Upper lobe of left lung (tissue), 6 donors: ENCODE measurements at regions not wholly inside any gene's neighbourhood (a gene's known extent, or its start where the extent isn't known, plus 50 kb on each side); places are given as distances from the start of the nearest gene placed in this dataset.

Experiments
- ATAC-seq, 2 donors: fragments of 200-7000 bp; cut with Tn5 transposase; one replicate each; pipeline ENCODE4 v1.9.1; 2022; ENCODE audit warnings: mild to moderate bottlenecking in 2 of 2, moderate library complexity in 2 of 2; ENCODE audit not compliant: low FRiP score in 2 of 2
- DNase-seq, 2 donors: peaks; one replicate each; pipeline ENCODE4 v3.0.0-alpha.2; 2019 to 2020
- H3K27ac ChIP-seq, 4 donors: fragments of 200-600 bp; sonication (generic); one replicate each; pipeline ENCODE4 v1.5.1; 2016 to 2019
- H3K27me3 ChIP-seq, 4 donors: fragments of 200-600 bp; sonication (generic); one replicate each; pipeline ENCODE4 v1.5.1; 2017 to 2019
- H3K36me3 ChIP-seq, 4 donors: fragments of 200-600 bp; sonication (generic); one replicate each; pipeline ENCODE4 v1.5.1; 2016 to 2019
- H3K4me1 ChIP-seq, 4 donors: fragments of 200-600 bp; sonication (generic); one replicate each; pipeline ENCODE4 v1.5.1; 2018 to 2019
- H3K4me3 ChIP-seq, 4 donors: fragments of 200-600 bp; sonication (generic); one replicate each; pipeline ENCODE4 v1.5.1; 2017 to 2019; ENCODE audit warnings: mild to moderate bottlenecking in 2 of 4, moderate library complexity in 1 of 4
- H3K9me3 ChIP-seq, 4 donors: fragments of 200-600 bp; sonication (generic); one replicate each; pipeline ENCODE4 v1.5.1; 2018 to 2019
- CTCF ChIP-seq, 6 experiments: fragments of 450-650 bp in 4 of 6; fragments of 200-600 bp in 2 of 6; sonication (generic) in 2 of 6; IDR thresholded peaks; one replicate each; pipeline ENCODE4 v1.5.1; 2016 to 2019; ENCODE audit warnings: antibody characterized with exemption in 6 of 6
- EP300 ChIP-seq, 4 donors: sonication (generic); formaldehyde crosslinking; IDR thresholded peaks; one replicate each; pipeline ENCODE4 v1.5.1; 2017; ENCODE audit warnings: antibody characterized with exemption in 4 of 4, control low read depth in 2 of 4
- POLR2A ChIP-seq, 4 donors: fragments of 450-650 bp; IDR thresholded peaks; one replicate each; pipeline ENCODE4 v1.5.1; 2016 to 2017; ENCODE audit warnings: antibody characterized with exemption in 4 of 4, mild to moderate bottlenecking in 2 of 4
- POLR2AphosphoS5 ChIP-seq, 2 donors: sonication (generic); formaldehyde crosslinking; IDR thresholded peaks; one replicate each; pipeline ENCODE4 v1.5.1; 2017; ENCODE audit warnings: antibody characterized with exemption in 2 of 2
- WGBS, 2 donors: methylation state at CpG; one replicate each; pipeline ENCODE4 v1.1.5; 2017 to 2018; 5-methylcytosine and 5-hydroxymethylcytosine counted together
- donor health status: DM: no; HTN: no; CAD: no; lungs with moderate emphysema.
- donor health status: DM: no; HTN: yes; CAD: no; lungs with severe emphysema.

- Histone ChIP-seq H3K36me3 (no peaks in the 10 kb centered on the region), H3K4me3 (no peak overlapping the region), H3K4me1 (no peaks in the 10 kb centered on the region), H3K27ac (no peak overlapping the region), H3K9me3 (no peaks in the 10 kb centered on the region), H3K27me3 (no peaks in the 10 kb centered on the region)
- ATAC-seq (no peak), DNase-seq (no peak)
- TF ChIP-seq CTCF (IDR thresholded peaks at IDR 0.05) (no peak), POLR2AphosphoS5 (IDR thresholded peaks at IDR 0.05) (no peak), POLR2A (IDR thresholded peaks at IDR 0.05) (no peak), EP300 (IDR thresholded peaks at IDR 0.05) (no peak)
- WGBS, 2 donors = 79 to 87% methylated on average over 4 to 5 of the region's 5 CpGs
Observed at GRCh38 chr3:64832098-64832497, 144.3 kb upstream of the ADAMTS9 start.

- ATAC-seq (no peak), DNase-seq (no peak)
- no peak for TF ChIP-seq CTCF (IDR thresholded peaks at IDR 0.05)
- Histone ChIP-seq H3K36me3 (no peaks in the 10 kb centered on the region), H3K27ac (no peak overlapping the region), H3K9me3 (no peaks in the 10 kb centered on the region), H3K4me3 (no peak overlapping the region), H3K27me3 (no peaks in the 10 kb centered on the region), H3K4me1 (peaks cover under 1 to 3% (median 1%) of the 10 kb centered on the region in 4 donors)
- 58 to 70% methylated on average over 4 of the region's 4 CpGs for WGBS, 2 donors
Observed at GRCh38 chr3:64830681-64831080, 142.9 kb upstream of the ADAMTS9 start.

GRCh38 chr3:64829331-64829730 lies 141.5 kb upstream of the ADAMTS9 start:
- H3K27me3 ChIP-seq = no peaks in the 10 kb centered on the region
- no peaks in the 10 kb centered on the region for H3K36me3 ChIP-seq
- WGBS, 2 donors = 82 to 85% methylated on average over 3 of the region's 3 CpGs
- no peak for ATAC-seq
- TF ChIP-seq POLR2A (IDR thresholded peaks at IDR 0.05) = no peak
- no peak for TF ChIP-seq POLR2AphosphoS5 (IDR thresholded peaks at IDR 0.05)
- TF ChIP-seq CTCF (IDR thresholded peaks at IDR 0.05) = no peak
- no peak for TF ChIP-seq EP300 (IDR thresholded peaks at IDR 0.05)
- H3K4me1 ChIP-seq = peaks cover 7 to 14% (median 10%) of the 10 kb centered on the region in 4 donors
- H3K9me3 ChIP-seq = no peaks in the 10 kb centered on the region
- H3K27ac ChIP-seq = no peak overlapping the region
- DNase-seq = no peak
- H3K4me3 ChIP-seq = no peak overlapping the region

GRCh38 chr3:64828276-64828675 lies 140.5 kb upstream of the ADAMTS9 start:
- ATAC-seq (no peak), DNase-seq (no peak)
- TF ChIP-seq EP300 (IDR thresholded peaks at IDR 0.05) = no peak
- no peak for TF ChIP-seq POLR2AphosphoS5 (IDR thresholded peaks at IDR 0.05)
- no peak for TF ChIP-seq CTCF (IDR thresholded peaks at IDR 0.05)
- TF ChIP-seq POLR2A (IDR thresholded peaks at IDR 0.05) = no peak
- Histone ChIP-seq H3K4me1 (peaks cover 10 to 15% (median 13%) of the 10 kb centered on the region in 4 donors), H3K9me3 (no peaks in the 10 kb centered on the region), H3K36me3 (no peaks in the 10 kb centered on the region), H3K27ac (no peak overlapping the region), H3K4me3 (no peak overlapping the region), H3K27me3 (no peaks in the 10 kb centered on the region)

GRCh38 chr3:64827431-64827830 lies 139.6 kb upstream of the ADAMTS9 start:
- no peaks in the 10 kb centered on the region for H3K9me3 ChIP-seq
- TF ChIP-seq EP300 (IDR thresholded peaks at IDR 0.05) = no peak
- no peak for TF ChIP-seq POLR2AphosphoS5 (IDR thresholded peaks at IDR 0.05)
- no peak for TF ChIP-seq POLR2A (IDR thresholded peaks at IDR 0.05)
- TF ChIP-seq CTCF (IDR thresholded peaks at IDR 0.05) = no peak
- no peaks in the 10 kb centered on the region for H3K27me3 ChIP-seq
- no peak for ATAC-seq
- WGBS, 2 donors = 80 to 89% methylated on average over 2 of the region's 2 CpGs
- no peak for DNase-seq
- H3K4me1 ChIP-seq = peaks cover 10 to 16% (median 15%) of the 10 kb centered on the region in 4 donors
- H3K27ac ChIP-seq = no peak overlapping the region
- H3K36me3 ChIP-seq = no peaks in the 10 kb centered on the region
- no peak overlapping the region for H3K4me3 ChIP-seq
